Astrocyte (in vitro differentiated cells and primary cell): ENCODE measurements at regions not wholly inside any gene's neighbourhood (a gene's known extent, or its start where the extent isn't known, plus 50 kb on each side); places are given as distances from the start of the nearest gene placed in this dataset.

ENCODE experiments used
- CTCF ChIP-seq: IDR thresholded peaks from 2 replicates; pipeline ENCODE4 v1.5.1; 2011; ENCODE audit warnings: low read depth, mild to moderate bottlenecking, inconsistent platforms, low read length, moderate library complexity; ENCODE audit not compliant: insufficient read depth
- EZH2 ChIP-seq: IDR thresholded peaks from 2 replicates; pipeline ENCODE4 v1.6.1; 2012; ENCODE audit warnings: mild to moderate bottlenecking, low read length, inconsistent platforms; ENCODE audit not compliant: insufficient read depth

DNA sequence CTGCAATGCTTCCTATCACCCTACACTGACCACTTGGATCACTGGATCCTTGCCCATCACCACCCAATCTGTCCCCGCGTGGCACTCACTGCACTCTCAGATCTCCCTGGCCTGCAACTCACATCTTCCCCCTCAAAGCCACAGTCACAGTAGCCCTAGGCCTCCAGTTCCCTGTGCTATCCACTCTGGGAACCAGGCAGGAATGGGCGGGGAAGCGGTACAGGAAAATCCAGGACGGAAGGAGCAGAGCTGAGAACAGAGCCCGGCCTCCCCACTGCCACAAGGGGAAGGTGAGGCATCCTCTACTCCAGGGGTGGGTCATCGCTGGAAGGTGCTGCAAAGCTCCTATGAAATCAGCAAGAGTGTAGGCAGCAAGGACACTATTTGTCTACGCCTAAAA is 102.6 kb downstream of the ESM1 start:
- no peak for TF ChIP-seq CTCF
- no peak for TF ChIP-seq EZH2
